AG09309 (cell line): ENCODE measurements at regions not wholly inside any gene's neighbourhood (a gene's known extent, or its start where the extent isn't known, plus 50 kb on each side); places are given as distances from the start of the nearest gene placed in this dataset.
"Not testable (repeated sequence)": the region's sequence is repeated elsewhere in the genome, so short reads cannot be mapped to it uniquely, and the experiment has no call there.

ENCODE experiments used
- DNase-seq: peaks from one replicate; pipeline ENCODE4 v3.0.0-alpha.2; 2010; ENCODE audit warnings: low read depth
- H3K4me3 ChIP-seq: 2 replicates; pipeline ENCODE4 v1.5.1; 2011; ENCODE audit warnings: mild to moderate bottlenecking, low read depth, low read length, moderate library complexity; ENCODE audit not compliant: control insufficient read depth
- CTCF ChIP-seq: IDR thresholded peaks from 2 replicates; pipeline ENCODE4 v1.5.1; 2011; ENCODE audit warnings: mild to moderate bottlenecking, low read depth, low read length, inconsistent platforms; ENCODE audit not compliant: insufficient read depth, control insufficient read depth; ENCODE audit errors: missing control alignments

- TF ChIP-seq CTCF = no peak
- no peak for DNase-seq
- H3K4me3 ChIP-seq = no peak overlapping the region
Measured at GRCh38 chr4:81675791-81676393, 204.2 kb upstream of the RASGEF1B start.

GRCh38 chr4:81673961-81674360 lies 202.3 kb upstream of the RASGEF1B start:
- no peak for TF ChIP-seq CTCF
- no peak for DNase-seq
- no peak overlapping the region for H3K4me3 ChIP-seq

- H3K4me3 ChIP-seq, DNase-seq: not testable (repeated sequence)
Measured at GRCh38 chr4:81668328-81668727, 196.6 kb upstream of the RASGEF1B start.

- no peak for DNase-seq
- no peak overlapping the region for H3K4me3 ChIP-seq
- TF ChIP-seq CTCF = no peak
Measured at GRCh38 chr4:81667539-81667938, 195.8 kb upstream of the RASGEF1B start.

GRCh38 chr4:81666491-81666890 lies 194.8 kb upstream of the RASGEF1B start:
- no peak overlapping the region for H3K4me3 ChIP-seq
- no peak for TF ChIP-seq CTCF

GRCh38 chr4:81665649-81666048 lies 193.9 kb upstream of the RASGEF1B start:
- no peak overlapping the region for H3K4me3 ChIP-seq
- no peak for DNase-seq
- TF ChIP-seq CTCF = no peak

More at GRCh38 chr4:81666491-81666890, 194.8 kb upstream of the RASGEF1B start:
- DNase-seq = no peak

- TF ChIP-seq CTCF = no peak
- no peak for DNase-seq
- no peak overlapping the region for H3K4me3 ChIP-seq
Measured at GRCh38 chr4:81665045-81665444, 193.3 kb upstream of the RASGEF1B start.
